GM23248 (cell line): ENCODE measurements at regions not wholly inside any gene's neighbourhood (a gene's known extent, or its start where the extent isn't known, plus 50 kb on each side); places are given as distances from the start of the nearest gene placed in this dataset.
A peak's percentile ranks its signal among the peaks of the same experiment; 100 is the strongest.

Source experiments
- DNase-seq: peaks from one replicate; pipeline ENCODE4 v3.0.0-alpha.2; 2015
- H2AFZ ChIP-seq: fragments of 200-600 bp; sonication (generic); 2 replicates; pipeline ENCODE4 v1.6.1; 2016; ENCODE audit warnings: antibody characterized with exemption
- H3F3A ChIP-seq: fragments of 200-600 bp; sonication (generic); 2 replicates; pipeline ENCODE4 v1.6.1; 2016; ENCODE audit warnings: mild to moderate bottlenecking, antibody characterized with exemption, mixed run types; ENCODE audit not compliant: insufficient read depth
- H3K27ac ChIP-seq: fragments of 200-600 bp; sonication (generic); 2 replicates; pipeline ENCODE4 v1.5.1; 2016; ENCODE audit warnings: mild to moderate bottlenecking
- H3K27me3 ChIP-seq: fragments of 200-600 bp; sonication (generic); replicated peaks from 2 replicates; pipeline ENCODE4 v1.6.1; 2016; ENCODE audit warnings: mild to moderate bottlenecking; ENCODE audit not compliant: insufficient read depth
- H3K36me3 ChIP-seq: fragments of 200-600 bp; sonication (generic); 2 replicates; pipeline ENCODE4 v1.6.1; 2016; ENCODE audit warnings: low read depth, mild to moderate bottlenecking
- H3K4me1 ChIP-seq: fragments of 200-600 bp; sonication (generic); 2 replicates; pipeline ENCODE4 v1.6.1; 2016; ENCODE audit warnings: mild to moderate bottlenecking; ENCODE audit not compliant: insufficient read depth
- H3K4me2 ChIP-seq: fragments of 200-600 bp; sonication (generic); one replicate; pipeline ENCODE4 v1.6.1; 2016; ENCODE audit warnings: mild to moderate bottlenecking; ENCODE audit not compliant: unreplicated experiment
- H3K4me3 ChIP-seq: fragments of 200-600 bp; sonication (generic); 2 replicates; pipeline ENCODE4 v1.5.1; 2016; ENCODE audit warnings: mild to moderate bottlenecking
- H3K79me2 ChIP-seq: fragments of 200-600 bp; sonication (generic); 2 replicates; pipeline ENCODE4 v1.6.1; 2016; ENCODE audit warnings: mild to moderate bottlenecking; ENCODE audit not compliant: insufficient read depth
- H3K9ac ChIP-seq: fragments of 200-600 bp; sonication (generic); 2 replicates; pipeline ENCODE4 v1.6.1; 2016; ENCODE audit warnings: mild to moderate bottlenecking
- H3K9me2 ChIP-seq: fragments of 200-600 bp; sonication (generic); 2 replicates; pipeline ENCODE4 v1.6.1; 2016; ENCODE audit warnings: mixed run types, mild to moderate bottlenecking, moderate library complexity; ENCODE audit not compliant: insufficient read depth
- H3K9me3 ChIP-seq: fragments of 200-600 bp; sonication (generic); one replicate; pipeline ENCODE4 v1.6.1; 2017; ENCODE audit warnings: low read depth
- H4K20me1 ChIP-seq: fragments of 200-600 bp; sonication (generic); 2 replicates; pipeline ENCODE4 v1.6.0; 2016; ENCODE audit not compliant: insufficient read depth
- EZH2 ChIP-seq: fragments of 200-600 bp; sonication (generic); IDR thresholded peaks from 2 replicates; pipeline ENCODE4 v1.6.1; 2018; ENCODE audit warnings: antibody characterized with exemption, mild to moderate bottlenecking; ENCODE audit not compliant: insufficient read depth, poor library complexity, severe bottlenecking
- EZH2phosphoT487 ChIP-seq: fragments of 200-600 bp; sonication (generic); IDR thresholded peaks from 2 replicates; pipeline ENCODE4 v1.6.1; 2018; ENCODE audit warnings: antibody characterized with exemption, moderate library complexity, mild to moderate bottlenecking, low read depth; ENCODE audit not compliant: insufficient read depth
- WGBS, 2 experiments: methylation state at CpG; one replicate each; pipeline ENCODE4 v1.1.6; 2015 to 2017; ENCODE audit warnings: low lambda C conversion rate in 2 of 2, low coverage in 1 of 2; ENCODE audit errors: missing lambda C conversion rate in 2 of 2; 5-methylcytosine and 5-hydroxymethylcytosine counted together
- in situ Hi-C: fragments of 300-500 bp; cut with MboI; formaldehyde crosslinking; loops from 2 replicates; pipeline ENCODE4 v1.15.0; 2020

- H3K4me2 ChIP-seq = no peak overlapping the region
- no peak overlapping the region for H2AFZ ChIP-seq
- H3K4me3 ChIP-seq = no peak overlapping the region
- H3K9me2 ChIP-seq = no peaks in the 10 kb centered on the region; the same call in 1 of the 2 replicates
- in situ Hi-C loops = no loop called here
- H3K36me3 ChIP-seq = no peaks in the 10 kb centered on the region
- no peak overlapping the region for H3K27ac ChIP-seq
- 77 to 85% methylated on average over 3 of the region's 3 CpGs for WGBS, 2 experiments
- no peaks in the 10 kb centered on the region for H3K27me3 ChIP-seq
- no peak for TF ChIP-seq EZH2
- TF ChIP-seq EZH2phosphoT487 = no peak
- H4K20me1 ChIP-seq = no peaks in the 10 kb centered on the region
- DNase-seq = no peak
- H3K9ac ChIP-seq = no peak overlapping the region
- H3F3A ChIP-seq = no peaks in the 10 kb centered on the region
- H3K79me2 ChIP-seq = no peaks in the 10 kb centered on the region
- peaks cover 2% of the 10 kb centered on the region; the same call in 1 of the 2 replicates for H3K4me1 ChIP-seq
- H3K9me3 ChIP-seq = no peaks in the 10 kb centered on the region
Measured at GRCh38 chr17:27974045-27974436, 68.4 kb upstream of the NLK start.

- H3K9ac ChIP-seq = no peak overlapping the region
- H3K9me2 ChIP-seq = no peaks in the 10 kb centered on the region; the same call in 1 of the 2 replicates
- no peaks in the 10 kb centered on the region for H3K36me3 ChIP-seq
- H3K9me3 ChIP-seq = no peaks in the 10 kb centered on the region
- no peak for DNase-seq
- H3K4me3 ChIP-seq = no peak overlapping the region
- H3K4me1 ChIP-seq = peaks cover 3% of the 10 kb centered on the region; the same call in 1 of the 2 replicates
- no peaks in the 10 kb centered on the region for H3K79me2 ChIP-seq
- in situ Hi-C loops = no loop called here
- TF ChIP-seq EZH2phosphoT487 (no peak), EZH2 (no peak)
- no peaks in the 10 kb centered on the region for H3K27me3 ChIP-seq
- H3K4me2 ChIP-seq = no peak overlapping the region
- H2AFZ ChIP-seq = no peak overlapping the region
- WGBS, 2 experiments = 72 to 73% methylated on average over 6 of the region's 6 CpGs
- H4K20me1 ChIP-seq = no peaks in the 10 kb centered on the region
- no peaks in the 10 kb centered on the region for H3F3A ChIP-seq
- H3K27ac ChIP-seq = no peak overlapping the region
Measured at GRCh38 chr17:27974531-27975145, 67.8 kb upstream of the NLK start.

- Histone ChIP-seq H4K20me1 (no peaks in the 10 kb centered on the region), H3K79me2 (no peaks in the 10 kb centered on the region), H3K9ac (no peak overlapping the region), H3K27me3 (no peaks in the 10 kb centered on the region), H3K9me2 (no peaks in the 10 kb centered on the region; the same call in 1 of the 2 replicates), H3K4me2 (no peak overlapping the region), H3K36me3 (no peaks in the 10 kb centered on the region), H3K27ac (no peak overlapping the region), H3K4me1 (peaks cover 8% of the 10 kb centered on the region; the same call in 1 of the 2 replicates), H2AFZ (no peak overlapping the region), H3K4me3 (no peak overlapping the region), H3K9me3 (no peaks in the 10 kb centered on the region), H3F3A (no peaks in the 10 kb centered on the region)
- peak; percentile 50 for DNase-seq
- TF ChIP-seq EZH2 = no peak
- no peak for TF ChIP-seq EZH2phosphoT487
- in situ Hi-C loops = no loop called here
- WGBS, 2 experiments = 58 to 59% methylated on average over 6 of the region's 6 CpGs
Measured at GRCh38 chr17:27975146-27976011, 67.1 kb upstream of the NLK start.

GRCh38 chr17:27976331-27976730 is 66.1 kb upstream of the NLK start:
- Histone ChIP-seq H3K9ac (no peak overlapping the region), H3K4me2 (no peak overlapping the region), H3K27ac (no peak overlapping the region), H3K9me3 (no peaks in the 10 kb centered on the region), H3F3A (no peaks in the 10 kb centered on the region), H3K4me1 (peaks cover 9% of the 10 kb centered on the region; the same call in 1 of the 2 replicates), H4K20me1 (no peaks in the 10 kb centered on the region), H2AFZ (no peak overlapping the region), H3K79me2 (no peaks in the 10 kb centered on the region), H3K36me3 (no peaks in the 10 kb centered on the region), H3K27me3 (no peaks in the 10 kb centered on the region), H3K4me3 (no peak overlapping the region), H3K9me2 (no peaks in the 10 kb centered on the region; the same call in 1 of the 2 replicates)
- no peak for TF ChIP-seq EZH2
- no peak for TF ChIP-seq EZH2phosphoT487
- WGBS, 2 experiments = 78 to 91% methylated on average over 3 of the region's 3 CpGs
- in situ Hi-C loops = no loop called here
- DNase-seq = no peak
